ENCODE measurements at regions not wholly inside any gene's neighbourhood (a gene's known extent, or its start where the extent isn't known, plus 50 kb on each side); places are given as distances from the start of the nearest gene placed in this dataset.

DNA sequence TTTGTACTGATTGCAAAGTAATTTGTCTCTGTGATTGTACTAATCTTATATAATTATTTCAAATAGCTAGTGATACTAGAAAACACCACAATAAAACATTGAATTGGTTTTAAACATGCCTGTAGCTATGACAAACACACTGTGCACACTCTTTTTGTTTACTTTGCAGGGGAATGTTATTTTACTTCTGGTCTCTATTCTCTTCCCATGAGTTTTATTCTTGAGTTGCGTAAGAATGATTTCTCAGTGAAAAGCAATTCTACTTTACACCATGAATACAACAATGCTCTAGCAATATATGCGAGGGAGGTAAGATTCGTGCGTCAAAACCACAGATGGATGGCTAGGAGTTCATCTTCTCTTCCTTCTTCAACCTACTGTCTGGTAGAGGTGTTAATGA lies 68.4 kb upstream of the PHACTR1 start:
- Histone ChIP-seq H3K4me2 (ENCODE audit: insufficient read depth in 1 of 2, low read depth in 2 of 2, low read length in 2 of 2) (no peak overlapping the region), H4K5ac (ENCODE audit: insufficient read length, low read depth, low read length) (no peak overlapping the region), H3K79me2 (ENCODE audit: control insufficient read depth in 1 of 2, insufficient read depth in 2 of 2, low read length in 2 of 2) (no peaks in the 10 kb centered on the region), H2AK5ac (ENCODE audit: low read depth, low read length) (no peak overlapping the region), H3K23me2 (ENCODE audit: low read depth, low read length) (no peaks in the 10 kb centered on the region), H2BK20ac (ENCODE audit: low read length) (no peak overlapping the region), H3K79me1 (ENCODE audit: low read depth, low read length) (no peaks in the 10 kb centered on the region), H2BK15ac (ENCODE audit: low read length) (no peak overlapping the region), H3K14ac (ENCODE audit: insufficient read length) (no peak overlapping the region), H3K27me3 (replicated peaks in 1 of 4; ENCODE audit: control insufficient read depth in 3 of 4, extremely low read depth in 1 of 4, insufficient read depth in 3 of 4, low read length in 3 of 4) (peaks cover 0 to 1% (median 0%) of the 10 kb centered on the region in 4 experiments; a peak in 1 of 7 replicates), H3K9ac (replicated peaks in 1 of 4; ENCODE audit: extremely low read depth in 1 of 4, low read depth in 3 of 4, low read length in 3 of 4) (no peak overlapping the region), H3K27ac (ENCODE audit: low read depth, low read length) (no peak overlapping the region), H3K9me3 (ENCODE audit: insufficient read depth in 2 of 2, low read depth in 1 of 2, low read length in 1 of 2) (peaks cover 3% of the 10 kb centered on the region in 2 experiments; a peak in 1 of 4 replicates), H3K56ac (replicated peaks; ENCODE audit: insufficient read length, low read depth, low read length) (no peak overlapping the region), H4K91ac (replicated peaks; ENCODE audit: insufficient read length, low read length) (no peak overlapping the region), H3K4me1 (replicated peaks in 1 of 4; ENCODE audit: control insufficient read depth in 3 of 4, insufficient read depth in 4 of 4, low read length in 3 of 4) (no peaks in the 10 kb centered on the region), H2BK120ac (replicated peaks; ENCODE audit: low read depth, low read length) (no peak overlapping the region), H3K4ac (replicated peaks; ENCODE audit: insufficient read length, low read depth, low read length) (no peak overlapping the region), H2BK12ac (ENCODE audit: low read depth, low read length) (no peak overlapping the region), H3K4me3 (ENCODE audit: extremely low read depth in 1 of 4, insufficient read depth in 2 of 4, low read depth in 3 of 4, low read length in 4 of 4) (no peak overlapping the region), H4K8ac (ENCODE audit: extremely low read depth, insufficient read depth, low read length) (no peak overlapping the region), H2BK5ac (ENCODE audit: low read depth, low read length) (no peak overlapping the region), H3K18ac (ENCODE audit: extremely low read depth, low read length) (no peak overlapping the region), H3K23ac (ENCODE audit: insufficient read length) (no peak overlapping the region), H4K20me1 (replicated peaks in 1 of 2; ENCODE audit: control insufficient read depth in 1 of 2, insufficient read depth in 2 of 2, low read length in 2 of 2) (no peaks in the 10 kb centered on the region), H3K36me3 (ENCODE audit: control insufficient read depth in 2 of 4, insufficient read depth in 4 of 4, low read length in 3 of 4) (no peaks in the 10 kb centered on the region), H2AFZ (ENCODE audit: low read length) (no peak overlapping the region)
- DNase-seq (ENCODE audit: low read depth in 1 of 2, low spot score in 2 of 2) = no peak
- ChIA-PET CTCF (ENCODE audit: partially characterized antibody) (interaction anchor here (1.3 to 2.8 kb wide), 3 partner anchors 8 to 248 kb away, joined by 3 to 9 read pairs (median 6); no protein-coding TSS in a partner anchor), POLR2A (ENCODE audit: partially characterized antibody) (no interaction called here)
- WGBS, 2 experiments (ENCODE audit: extremely low coverage in 1 of 2, insufficient coverage in 1 of 2, insufficient read length in 1 of 2, insufficient replicate concordance in 2 of 2, low coverage in 1 of 2, low lambda C conversion rate in 2 of 2, missing lambda C conversion rate in 1 of 2) = 96% methylated on average over 4 of the region's 4 CpGs; no CpG with 5 or more reads in 1 of the 2 experiments
- FAIRE-seq = no peak
- TF ChIP-seq SUZ12 (IDR thresholded peaks at IDR 0.05; ENCODE audit: low read length) (no peak), TAF1 (IDR thresholded peaks at IDR 0.05; ENCODE audit: low read depth, low read length) (no peak), JUN (IDR thresholded peaks at IDR 0.05; ENCODE audit: low read depth, low read length) (no peak), NRF1 (IDR thresholded peaks at IDR 0.05; ENCODE audit: low read depth, low read length) (no peak), POLR2AphosphoS5 (IDR thresholded peaks at IDR 0.05; ENCODE audit: low read depth, low read length) (no peak), KDM5A (IDR thresholded peaks at IDR 0.05; ENCODE audit: low read length) (no peak), GTF2F1 (IDR thresholded peaks at IDR 0.05; ENCODE audit: borderline replicate concordance, low read depth, low read length) (no peak), BCL11A (IDR thresholded peaks at IDR 0.05; ENCODE audit: low read depth in 2 of 2, low read length in 2 of 2) (no peak), KDM1A (IDR thresholded peaks at IDR 0.05; ENCODE audit: borderline replicate concordance, low read length) (no peak), SAP30 (IDR thresholded peaks at IDR 0.05; ENCODE audit: insufficient read depth, insufficient replicate concordance, low read length) (no peak), SIRT6 (IDR thresholded peaks at IDR 0.05; ENCODE audit: low read length) (no peak), YY1 (IDR thresholded peaks at IDR 0.05; ENCODE audit: low read depth, low read length) (no peak), CHD1 (IDR thresholded peaks at IDR 0.05; ENCODE audit: low read depth, low read length) (no peak), HDAC6 (IDR thresholded peaks at IDR 0.05; ENCODE audit: low read depth, low read length) (no peak)
- TF ChIP-seq, protein P1, sequence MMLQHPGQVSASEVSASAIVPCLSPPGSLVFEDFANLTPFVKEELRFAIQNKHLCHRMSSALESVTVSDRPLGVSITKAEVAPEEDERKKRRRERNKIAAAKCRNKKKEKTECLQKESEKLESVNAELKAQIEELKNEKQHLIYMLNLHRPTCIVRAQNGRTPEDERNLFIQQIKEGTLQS (IDR thresholded peaks at IDR 0.05; ENCODE audit: insufficient read depth, low read depth, low read length) = no peak

All from H1 (cell line).